Ascending aorta (tissue), 2 donors: ENCODE measurements at regions not wholly inside any gene's neighbourhood (a gene's known extent, or its start where the extent isn't known, plus 50 kb on each side); places are given as distances from the start of the nearest gene placed in this dataset.

Source experiments
- DNase-seq, 2 donors: peaks; one replicate each; pipeline ENCODE4 v3.0.0-alpha.2; 2019; ENCODE audit warnings: low spot score in 2 of 2
- H3K27ac ChIP-seq, 2 donors: fragments of 200-600 bp; sonication (generic); one replicate each; pipeline ENCODE4 v1.5.1; 2016 to 2017; ENCODE audit warnings: mild to moderate bottlenecking in 1 of 2
- H3K27me3 ChIP-seq: fragments of 200-600 bp; sonication (generic); one replicate; pipeline ENCODE4 v1.5.1; 2017
- H3K36me3 ChIP-seq, 2 donors: fragments of 200-600 bp; sonication (generic); one replicate each; pipeline ENCODE4 v1.5.1; 2016
- H3K4me1 ChIP-seq, 2 donors: fragments of 200-600 bp; sonication (generic); one replicate each; pipeline ENCODE4 v1.5.1; 2016 to 2017; ENCODE audit warnings: mild to moderate bottlenecking in 1 of 2
- H3K4me3 ChIP-seq, 2 donors: fragments of 200-600 bp; sonication (generic); one replicate each; pipeline ENCODE4 v1.5.1; 2016 to 2017; ENCODE audit warnings: mild to moderate bottlenecking in 1 of 2
- H3K9me3 ChIP-seq, 2 donors: fragments of 200-600 bp; sonication (generic); one replicate each; pipeline ENCODE4 v1.5.1; 2016
- intact Hi-C: fragments of 100-400 bp; cut with DNase I; formaldehyde crosslinking; loops from one replicate; pipeline ENCODE4 v1.15.1; 2023
- TF ChIP-seq, protein P1 (sequence below), 3 experiments: fragments of 200-600 bp in 2 of 3; fragments of 450-650 bp in 1 of 3; sonication (generic) in 2 of 3; IDR thresholded peaks; one replicate each; pipeline ENCODE4 v1.5.1; 2016 to 2019; ENCODE audit warnings: antibody characterized with exemption in 3 of 3, mild to moderate bottlenecking in 1 of 3, moderate library complexity in 1 of 3

GRCh38 chr1:204736836-204737235 lies 51.3 kb upstream of the LRRN2 start:
- Histone ChIP-seq H3K4me1 (no peaks in the 10 kb centered on the region), H3K27me3 (no peaks in the 10 kb centered on the region), H3K36me3 (no peaks in the 10 kb centered on the region), H3K27ac (no peak overlapping the region), H3K9me3 (peaks cover 6 to 12% of the 10 kb centered on the region in 2 donors), H3K4me3 (no peak overlapping the region)
- TF ChIP-seq, protein P1, sequence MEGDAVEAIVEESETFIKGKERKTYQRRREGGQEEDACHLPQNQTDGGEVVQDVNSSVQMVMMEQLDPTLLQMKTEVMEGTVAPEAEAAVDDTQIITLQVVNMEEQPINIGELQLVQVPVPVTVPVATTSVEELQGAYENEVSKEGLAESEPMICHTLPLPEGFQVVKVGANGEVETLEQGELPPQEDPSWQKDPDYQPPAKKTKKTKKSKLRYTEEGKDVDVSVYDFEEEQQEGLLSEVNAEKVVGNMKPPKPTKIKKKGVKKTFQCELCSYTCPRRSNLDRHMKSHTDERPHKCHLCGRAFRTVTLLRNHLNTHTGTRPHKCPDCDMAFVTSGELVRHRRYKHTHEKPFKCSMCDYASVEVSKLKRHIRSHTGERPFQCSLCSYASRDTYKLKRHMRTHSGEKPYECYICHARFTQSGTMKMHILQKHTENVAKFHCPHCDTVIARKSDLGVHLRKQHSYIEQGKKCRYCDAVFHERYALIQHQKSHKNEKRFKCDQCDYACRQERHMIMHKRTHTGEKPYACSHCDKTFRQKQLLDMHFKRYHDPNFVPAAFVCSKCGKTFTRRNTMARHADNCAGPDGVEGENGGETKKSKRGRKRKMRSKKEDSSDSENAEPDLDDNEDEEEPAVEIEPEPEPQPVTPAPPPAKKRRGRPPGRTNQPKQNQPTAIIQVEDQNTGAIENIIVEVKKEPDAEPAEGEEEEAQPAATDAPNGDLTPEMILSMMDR (IDR thresholded peaks at IDR 0.05), result no peak
- no peak for DNase-seq
- intact Hi-C loops, result no loop called here

GRCh38 chr1:204738506-204738905 lies 53.0 kb upstream of the LRRN2 start:
- Histone ChIP-seq H3K4me3 (no peak overlapping the region), H3K4me1 (no peaks in the 10 kb centered on the region), H3K9me3 (peaks cover 6 to 12% of the 10 kb centered on the region in 2 donors), H3K36me3 (no peaks in the 10 kb centered on the region), H3K27me3 (no peaks in the 10 kb centered on the region), H3K27ac (no peak overlapping the region)
- TF ChIP-seq, protein P1 (IDR thresholded peaks at IDR 0.05), result no peak
- intact Hi-C loops, result no loop called here
- no peak for DNase-seq

DNA sequence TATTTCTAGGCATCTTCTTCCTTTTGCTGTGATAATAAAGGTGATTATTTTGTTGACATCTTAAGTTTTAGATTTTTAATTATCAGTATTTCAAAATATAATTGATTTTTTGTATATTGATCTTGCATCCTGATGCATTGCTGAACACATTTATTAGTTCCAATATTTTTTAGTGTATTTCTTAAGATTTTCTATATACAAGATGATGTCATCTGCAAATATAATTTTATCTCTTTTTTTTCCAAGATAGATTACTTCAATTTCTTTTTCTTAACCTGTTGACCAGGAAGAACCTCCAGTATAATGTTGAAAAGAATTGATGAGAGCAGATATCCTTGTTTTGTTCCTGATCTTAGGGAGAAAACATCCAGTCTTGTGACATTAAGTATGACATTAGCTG lies 54.8 kb upstream of the LRRN2 start:
- H3K27me3 ChIP-seq, result no peaks in the 10 kb centered on the region
- no peaks in the 10 kb centered on the region for H3K4me1 ChIP-seq
- no peaks in the 10 kb centered on the region for H3K36me3 ChIP-seq
- H3K9me3 ChIP-seq, result peaks cover 6 to 12% of the 10 kb centered on the region in 2 donors
- H3K27ac ChIP-seq, result no peak overlapping the region
- no peak overlapping the region for H3K4me3 ChIP-seq
- intact Hi-C loops, result no loop called here
- DNase-seq, result no peak
- TF ChIP-seq, protein P1 (IDR thresholded peaks at IDR 0.05), result no peak

DNA sequence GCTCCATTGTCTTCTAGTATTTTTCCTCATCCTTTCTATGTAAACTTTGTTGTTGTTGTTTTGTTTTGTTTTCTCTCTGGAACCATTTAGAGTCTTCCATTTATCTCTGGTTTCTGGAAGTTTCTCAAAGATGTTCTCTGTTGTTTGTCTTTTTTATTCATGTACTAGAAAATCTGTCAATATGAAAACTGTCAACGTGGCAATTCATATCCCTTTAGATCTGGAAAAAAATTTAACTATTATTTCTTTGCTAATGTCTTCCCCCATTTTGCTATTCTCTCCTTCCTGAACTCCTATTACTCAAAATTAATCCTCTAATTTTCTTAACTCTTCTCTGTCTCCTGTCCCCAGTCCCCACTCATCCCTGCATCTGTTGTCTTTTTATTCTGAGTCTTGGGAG lies 55.9 kb upstream of the LRRN2 start:
- Histone ChIP-seq H3K4me1 (no peaks in the 10 kb centered on the region), H3K9me3 (peaks cover 6 to 12% of the 10 kb centered on the region in 2 donors), H3K36me3 (no peaks in the 10 kb centered on the region), H3K27me3 (no peaks in the 10 kb centered on the region), H3K27ac (no peak overlapping the region), H3K4me3 (no peak overlapping the region)
- TF ChIP-seq, protein P1 (IDR thresholded peaks at IDR 0.05), result no peak
- DNase-seq, result no peak
- intact Hi-C loops, result no loop called here

DNA sequence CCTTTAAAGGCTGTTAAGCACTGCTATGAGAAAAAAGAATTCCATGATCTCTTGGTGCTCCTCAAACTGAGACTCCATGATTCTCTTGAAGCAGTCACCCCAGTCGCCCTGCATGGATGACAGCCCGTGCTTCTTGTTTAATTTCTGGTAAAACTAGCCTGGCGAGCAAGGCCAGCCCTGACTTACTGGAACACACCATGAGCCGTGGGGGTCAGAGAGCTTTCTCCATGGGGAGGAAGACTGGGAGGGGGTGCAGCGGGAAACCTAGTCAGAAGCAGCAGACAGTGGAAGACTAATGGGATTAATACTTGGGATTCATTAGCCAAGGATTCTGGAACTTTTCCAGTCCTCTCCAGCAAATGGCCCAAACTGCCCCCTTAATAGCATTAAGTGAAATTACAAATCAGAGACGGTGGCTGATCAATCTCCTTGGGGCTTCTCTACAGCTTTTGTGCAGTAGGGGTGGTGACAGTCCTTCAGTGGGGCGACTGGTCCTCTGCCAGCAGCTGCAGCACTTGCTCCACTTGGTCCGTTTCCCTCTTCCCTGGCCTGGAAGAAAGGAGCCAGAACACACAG lies 57.2 kb upstream of the LRRN2 start:
- intact Hi-C loops, result no loop called here
- H3K36me3 ChIP-seq, result no peaks in the 10 kb centered on the region
- TF ChIP-seq, protein P1 (IDR thresholded peaks at IDR 0.05), result no peak
- DNase-seq, result no peak
- H3K4me3 ChIP-seq, result no peak overlapping the region
- H3K27ac ChIP-seq, result no peak overlapping the region
- H3K27me3 ChIP-seq, result no peaks in the 10 kb centered on the region
- H3K4me1 ChIP-seq, result no peaks in the 10 kb centered on the region
- H3K9me3 ChIP-seq, result peaks cover 6 to 12% of the 10 kb centered on the region in 2 donors
